Erythroblast (primary cell): ENCODE measurements at regions not wholly inside any gene's neighbourhood (a gene's known extent, or its start where the extent isn't known, plus 50 kb on each side); places are given as distances from the start of the nearest gene placed in this dataset.

ENCODE experiments used
- DNase-seq, 2 experiments: peaks; one replicate each; lab custom pipeline; 2025; lab: John Stamatoyannopoulos, UW
- GATA1 ChIP-seq: IDR thresholded peaks from 2 replicates; pipeline ENCODE4 v1.6.1; 2011; ENCODE audit warnings: low read depth, mild to moderate bottlenecking, control low read depth, low read length, moderate library complexity
- POLR2A ChIP-seq: IDR thresholded peaks from 2 replicates; pipeline ENCODE4 v1.6.1; 2011; ENCODE audit warnings: mild to moderate bottlenecking, low read length

DNA sequence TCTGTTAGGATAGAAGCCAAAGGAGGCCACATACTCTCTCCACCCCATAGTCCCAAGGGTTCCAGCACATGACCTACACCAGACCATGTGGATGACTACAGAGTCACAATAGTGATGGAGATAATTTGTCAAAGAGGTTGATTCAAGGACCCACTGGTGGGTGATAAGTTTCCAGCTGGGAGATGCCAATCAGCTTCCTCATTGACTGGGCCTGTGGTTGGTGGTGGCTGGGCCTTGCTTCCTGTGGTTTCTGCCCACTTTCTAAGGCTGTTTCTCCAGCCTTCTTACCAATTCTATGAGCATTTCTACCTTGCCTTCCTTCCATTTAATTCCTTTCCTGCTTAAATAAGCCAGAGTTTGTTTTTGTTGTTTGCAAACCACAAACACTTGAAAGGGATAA lies 95.5 kb upstream of the CPEB2 start:
- no peak for DNase-seq
- TF ChIP-seq POLR2A (no peak), GATA1 (no peak)

DNA sequence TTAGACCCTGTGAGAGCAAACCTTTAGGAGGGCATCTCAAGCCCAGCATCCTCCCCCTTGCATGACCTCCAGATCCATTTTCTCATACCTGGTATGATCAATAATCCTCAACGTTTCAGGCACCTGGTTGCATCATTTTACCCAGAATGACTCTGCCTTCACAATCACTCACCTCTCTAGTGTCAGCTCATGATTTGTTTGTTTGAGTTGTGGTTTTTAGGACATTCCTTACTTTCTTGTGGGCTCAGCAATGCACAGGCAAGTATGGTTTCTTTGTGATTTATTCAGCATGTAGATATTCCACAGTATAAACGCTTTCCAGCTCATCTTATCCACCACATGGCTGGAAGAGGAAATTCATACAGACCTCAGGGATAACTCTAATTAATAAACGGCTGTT lies 93.6 kb upstream of the CPEB2 start:
- TF ChIP-seq POLR2A = no peak
- no peak for TF ChIP-seq GATA1
- no peak for DNase-seq

DNA sequence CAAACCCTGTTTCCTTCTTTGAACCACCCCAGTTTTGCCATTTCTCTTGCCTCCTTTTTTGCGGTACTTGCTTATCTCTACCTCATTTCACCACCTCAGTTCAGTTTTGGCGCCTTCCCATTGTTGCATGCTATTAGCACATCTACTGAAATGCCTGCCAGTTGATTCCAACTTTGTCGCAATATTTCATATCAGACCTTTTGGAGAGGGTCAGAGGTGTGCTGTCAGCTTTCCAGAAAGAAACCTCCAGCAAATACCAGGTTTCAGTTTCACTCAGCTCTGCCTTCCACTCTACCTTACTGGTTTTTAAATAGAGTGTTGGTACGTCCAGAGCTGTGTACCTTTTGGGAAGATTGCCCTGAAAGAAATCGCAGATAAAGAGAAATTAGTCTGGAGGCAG lies 91.9 kb upstream of the CPEB2 start:
- TF ChIP-seq GATA1 (no peak), POLR2A (no peak)
- no peak for DNase-seq

DNA sequence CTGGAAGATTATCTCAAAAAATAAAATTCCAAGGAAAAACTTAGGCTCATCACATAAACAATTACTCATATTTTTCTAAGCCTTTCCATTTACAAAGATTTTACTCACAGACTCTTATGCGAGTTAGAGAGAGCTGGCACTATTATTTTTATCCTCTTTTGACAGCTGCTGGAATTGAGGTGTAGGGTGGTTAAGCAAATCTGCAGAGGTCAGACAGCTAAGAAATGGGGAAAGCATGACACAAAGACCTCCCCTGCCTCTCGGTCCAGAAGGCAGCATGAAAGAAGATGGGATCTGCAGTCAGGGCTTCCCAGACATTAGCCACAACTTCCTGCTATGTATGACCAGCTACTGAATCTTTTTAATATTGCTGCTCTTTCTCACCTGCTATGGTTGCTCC lies 89.9 kb upstream of the CPEB2 start:
- no peak for TF ChIP-seq POLR2A
- TF ChIP-seq GATA1 = no peak
- no peak for DNase-seq

DNA sequence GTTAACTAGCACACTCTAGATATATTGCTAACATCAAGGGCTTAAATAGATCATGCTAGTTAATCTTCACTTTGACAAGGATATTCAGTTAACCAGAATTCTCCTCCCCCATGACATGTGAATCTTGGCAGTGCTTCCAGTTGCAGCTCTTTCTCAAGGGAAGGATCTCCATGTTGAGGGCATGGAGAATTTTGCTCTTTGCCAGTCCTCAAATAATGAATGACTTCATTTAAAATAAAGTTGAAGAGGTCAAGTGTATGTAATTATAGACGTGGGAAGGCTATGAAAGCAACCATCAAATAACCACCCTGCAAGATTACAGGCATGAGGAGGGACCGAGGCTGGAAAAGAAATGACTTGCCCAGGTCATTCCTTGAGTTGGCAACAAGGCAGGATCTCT lies 87.3 kb upstream of the CPEB2 start:
- TF ChIP-seq POLR2A = no peak
- no peak for TF ChIP-seq GATA1
- no peak for DNase-seq

DNA sequence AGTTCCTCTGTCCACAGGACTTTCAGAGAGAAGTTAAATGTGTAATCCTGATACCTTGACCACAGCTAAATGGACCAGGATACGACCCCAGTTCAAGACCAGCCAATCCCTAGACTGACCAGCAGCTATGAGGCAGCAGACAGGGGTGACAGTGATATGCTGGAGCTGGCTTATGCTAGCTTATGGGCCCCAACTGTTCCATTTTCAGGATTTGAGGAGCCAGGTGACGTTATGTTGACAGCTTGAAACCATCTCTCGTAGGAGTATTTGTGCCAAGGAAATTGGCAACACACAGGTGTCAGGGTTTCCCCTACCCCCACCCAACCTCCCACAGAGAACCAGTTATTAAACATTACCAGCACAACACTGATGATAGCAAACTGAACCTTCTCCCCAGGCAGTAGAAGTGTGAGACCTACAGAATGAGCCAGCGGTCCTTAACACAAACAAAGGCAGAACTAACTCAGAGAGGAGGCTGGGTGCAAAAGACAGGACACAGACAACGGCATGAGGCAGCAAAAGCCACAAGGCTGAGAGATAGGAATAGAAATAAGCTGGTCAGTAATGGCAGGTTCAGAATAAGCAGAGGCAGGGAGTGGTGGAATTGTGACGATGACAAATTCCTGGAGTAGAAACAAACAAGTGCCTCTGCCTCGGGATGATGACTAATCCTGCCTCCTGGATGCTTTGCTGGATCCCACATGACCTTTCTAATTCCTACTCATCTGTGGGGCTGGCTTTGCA lies 85.6 kb upstream of the CPEB2 start:
- no peak for TF ChIP-seq POLR2A
- no peak for TF ChIP-seq GATA1
- no peak for DNase-seq

DNA sequence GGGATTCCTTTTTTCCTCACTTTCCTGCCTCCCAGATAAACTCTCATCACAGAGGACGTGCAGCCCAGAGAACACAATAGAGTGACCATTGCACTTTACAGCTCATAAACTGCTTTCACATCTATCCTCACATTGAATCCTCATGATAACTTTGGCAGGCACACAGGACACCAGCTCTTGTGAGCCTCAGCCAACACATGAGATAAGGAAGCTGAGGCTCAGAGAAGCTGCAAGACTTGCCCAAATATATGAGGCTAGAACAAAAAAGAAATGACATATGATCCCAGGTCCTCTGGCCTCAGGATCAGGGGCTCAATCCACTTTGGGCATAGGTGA lies 85.0 kb upstream of the CPEB2 start:
- DNase-seq = no peak
- TF ChIP-seq POLR2A (no peak), GATA1 (no peak)

DNA sequence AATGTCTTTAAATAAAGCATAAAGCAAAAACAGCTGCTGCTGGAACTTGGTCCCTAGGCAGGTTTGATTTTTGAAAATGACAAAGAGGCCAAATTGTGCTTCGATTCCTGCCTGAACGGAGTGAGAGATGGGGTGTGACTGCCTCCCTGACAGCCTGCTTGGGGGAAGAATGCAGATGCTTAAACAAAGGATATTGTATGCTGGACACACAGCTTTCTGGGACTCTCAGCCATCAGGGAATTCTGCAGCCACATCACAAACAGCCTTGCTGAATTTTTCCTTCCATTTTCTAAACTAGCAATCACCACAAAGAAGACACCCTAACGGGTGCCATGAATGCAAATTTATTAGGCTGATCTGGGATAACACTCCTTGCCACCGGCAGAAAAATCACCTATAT lies 83.9 kb upstream of the CPEB2 start:
- no peak for DNase-seq
- no peak for TF ChIP-seq POLR2A
- no peak for TF ChIP-seq GATA1

DNA sequence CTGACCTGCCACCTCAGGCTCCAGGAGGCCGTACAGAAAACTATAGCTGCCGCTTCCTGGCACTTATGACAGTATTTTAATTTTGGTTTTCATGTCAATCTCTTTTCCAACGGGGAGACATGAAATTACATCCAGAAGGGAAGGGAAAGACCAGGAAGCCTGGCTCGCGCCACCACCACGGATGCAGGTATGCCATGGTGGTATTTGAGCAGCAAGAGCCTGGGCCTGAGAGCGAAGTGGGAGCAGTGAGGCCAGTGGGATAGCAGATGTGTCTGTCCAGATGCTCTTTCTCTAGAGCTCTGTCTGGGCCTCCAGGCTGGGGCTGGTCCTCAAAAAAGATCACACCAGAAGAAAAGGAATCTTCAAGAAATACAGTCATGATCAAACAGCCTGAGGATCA lies 82.5 kb upstream of the CPEB2 start:
- DNase-seq = no peak
- TF ChIP-seq GATA1 (no peak), POLR2A (no peak)

DNA sequence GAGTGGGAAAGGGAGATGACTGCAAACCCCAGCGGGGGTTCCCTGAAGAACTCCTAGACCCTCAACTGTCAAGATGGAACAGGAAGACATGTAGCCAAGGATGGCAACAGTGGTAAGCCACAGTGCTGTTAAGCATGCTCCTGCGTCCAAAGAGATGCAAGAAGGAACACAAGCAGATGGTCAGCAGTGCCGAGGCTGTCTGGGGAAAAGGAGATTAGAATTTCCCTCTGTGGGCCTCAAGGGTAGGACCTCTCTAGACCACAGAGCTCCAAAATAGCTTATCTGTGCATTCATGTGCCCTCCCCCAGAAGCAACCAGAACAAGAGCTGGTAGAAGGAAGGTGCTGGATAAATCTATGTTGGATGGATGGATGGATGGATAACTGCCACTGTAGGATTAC lies 82.0 kb upstream of the CPEB2 start:
- TF ChIP-seq GATA1 (no peak), POLR2A (no peak)
- peak; percentile 22 to 60 for DNase-seq

DNA sequence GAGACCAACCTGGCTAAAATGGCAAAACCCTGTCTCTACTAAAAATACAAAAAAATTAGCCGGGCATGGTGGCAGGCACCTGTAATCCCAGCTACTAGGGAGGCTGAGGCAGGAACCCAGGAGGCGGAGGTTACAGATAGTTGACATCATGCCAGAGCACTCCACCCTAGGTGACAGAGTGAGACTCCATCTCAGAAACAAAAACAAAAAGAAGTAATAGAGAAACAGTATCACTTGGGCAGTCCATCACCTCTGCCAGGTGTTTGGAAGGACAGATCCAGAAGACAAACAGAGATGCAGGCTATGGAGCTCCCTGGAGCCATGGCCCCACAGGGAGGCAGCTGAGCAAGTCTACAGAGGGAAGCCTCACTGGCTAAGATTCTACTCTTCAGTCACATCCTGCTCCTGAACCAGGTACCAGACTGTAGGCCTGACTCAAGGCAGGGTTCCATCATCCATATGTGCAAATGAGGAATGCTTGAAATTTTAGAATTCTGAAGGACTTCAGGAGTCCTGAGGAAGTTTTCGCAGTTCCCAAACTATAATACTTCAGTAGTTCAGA lies 81.4 kb upstream of the CPEB2 start:
- DNase-seq = no peak
- TF ChIP-seq POLR2A (no peak), GATA1 (no peak)

DNA sequence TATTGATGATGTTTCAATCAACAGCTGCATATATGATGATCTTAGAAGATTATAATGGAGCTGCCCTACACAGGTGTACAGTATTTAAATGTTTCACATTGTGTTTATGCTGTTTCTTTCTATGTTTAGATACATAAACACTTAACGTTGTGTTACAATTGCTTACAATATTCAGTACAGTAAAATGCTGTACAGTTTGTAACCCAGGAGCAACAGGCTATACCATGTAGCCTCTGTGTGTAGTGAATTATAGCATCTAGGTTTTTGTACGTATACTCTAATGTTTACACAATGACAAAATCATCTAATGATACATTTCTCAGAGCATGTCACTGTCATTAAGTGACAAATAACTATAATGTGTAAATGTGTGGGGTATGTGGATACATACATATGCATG lies 80.5 kb upstream of the CPEB2 start:
- peak; percentile 6 for DNase-seq

DNA sequence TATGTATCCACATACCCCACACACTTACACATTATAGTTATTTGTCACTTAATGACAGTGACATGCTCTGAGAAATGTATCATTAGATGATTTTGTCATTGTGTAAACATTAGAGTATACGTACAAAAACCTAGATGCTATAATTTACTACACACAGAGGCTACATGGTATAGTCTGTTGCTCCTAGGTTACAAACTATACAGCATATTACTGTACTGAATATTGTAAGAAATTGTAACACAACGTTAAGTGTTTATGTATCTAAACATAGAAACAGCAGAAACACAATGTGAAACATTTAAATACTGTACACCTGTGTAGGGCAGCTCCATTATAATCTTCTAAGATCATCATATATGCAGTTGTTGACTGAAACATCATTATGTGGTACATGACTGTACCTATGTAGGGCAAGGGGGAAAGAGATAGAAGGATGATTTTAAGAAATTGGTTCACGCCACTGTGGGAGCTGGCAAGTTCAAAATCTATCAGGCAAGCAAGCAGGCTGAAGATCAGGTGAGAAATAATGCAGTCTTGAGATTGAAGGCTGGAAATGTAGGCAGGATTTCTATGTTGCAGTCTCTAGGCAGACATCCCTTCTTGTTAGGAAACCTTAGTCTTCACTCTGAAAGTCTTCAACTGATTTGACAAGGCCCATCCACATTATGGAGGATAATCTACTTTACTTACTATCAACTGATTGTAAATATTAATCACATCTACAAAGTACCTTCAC lies 78.0 kb upstream of the CPEB2 start:
- TF ChIP-seq POLR2A (no peak), GATA1 (no peak)
- DNase-seq = peak in 1 of 2 experiments; percentile 8

DNA sequence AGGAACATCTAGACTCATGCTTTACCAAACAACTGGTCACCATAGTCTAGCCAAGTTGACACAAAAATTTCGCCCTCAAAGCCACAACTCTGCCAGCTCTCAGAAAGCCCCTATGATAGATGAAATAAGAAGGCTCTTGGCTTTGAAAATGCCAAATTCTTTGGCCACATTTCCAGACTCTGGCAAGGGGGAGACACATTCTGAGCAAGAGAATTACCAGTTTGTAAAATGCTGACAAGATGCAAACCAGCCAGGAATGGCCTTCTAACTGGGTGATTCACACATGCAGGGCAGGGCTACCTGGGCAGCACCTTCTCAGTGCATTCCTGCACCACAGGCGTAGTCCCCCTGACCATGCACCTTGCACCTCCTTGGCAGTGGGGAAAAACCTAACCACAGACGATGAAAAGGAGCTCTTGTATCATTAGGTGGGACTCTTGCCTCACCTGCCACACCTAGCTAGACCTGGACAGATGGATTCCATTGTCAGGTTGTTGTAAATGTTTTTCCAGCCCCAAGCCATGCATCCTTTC lies 77.4 kb upstream of the CPEB2 start:
- TF ChIP-seq GATA1 = no peak
- no peak for TF ChIP-seq POLR2A
- DNase-seq = no peak
